GM18858 (cell line): ENCODE measurements at regions not wholly inside any gene's neighbourhood (a gene's known extent, or its start where the extent isn't known, plus 50 kb on each side); places are given as distances from the start of the nearest gene placed in this dataset.
"Not testable (repeated sequence)": the region's sequence is repeated elsewhere in the genome, so short reads cannot be mapped to it uniquely, and the experiment has no call there.

Experiments
- ATAC-seq: cut with Tn5 transposase; IDR thresholded peaks from one replicate; pipeline ENCODE4 v1.9.1; 2021; ENCODE audit not compliant: unreplicated experiment

DNA sequence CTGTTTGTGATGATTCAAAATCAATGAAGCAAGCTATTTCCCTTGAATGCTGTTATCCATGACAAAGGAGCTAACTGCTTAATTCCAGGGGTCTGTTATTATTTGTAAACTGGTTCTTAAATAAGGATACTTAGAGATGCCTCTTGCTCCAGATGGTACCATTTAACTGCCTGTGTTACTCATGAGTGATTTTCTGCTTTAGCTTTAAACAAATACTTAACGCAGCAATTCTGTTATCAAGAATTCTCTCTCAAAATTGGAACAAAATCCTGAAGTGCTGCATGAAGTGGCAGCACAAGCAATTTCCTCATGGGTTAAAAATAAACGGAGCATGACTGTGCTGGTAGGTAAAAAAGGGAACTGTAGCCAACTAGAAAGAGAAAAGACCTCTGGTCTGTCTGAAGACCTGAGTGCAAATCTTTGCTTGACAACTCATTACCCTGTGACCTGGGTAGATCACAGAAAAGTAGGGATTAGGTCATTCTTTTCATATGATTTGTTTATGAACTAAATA is 62.5 kb upstream of the GBE1 start:
- ATAC-seq: peak; percentile 98

DNA sequence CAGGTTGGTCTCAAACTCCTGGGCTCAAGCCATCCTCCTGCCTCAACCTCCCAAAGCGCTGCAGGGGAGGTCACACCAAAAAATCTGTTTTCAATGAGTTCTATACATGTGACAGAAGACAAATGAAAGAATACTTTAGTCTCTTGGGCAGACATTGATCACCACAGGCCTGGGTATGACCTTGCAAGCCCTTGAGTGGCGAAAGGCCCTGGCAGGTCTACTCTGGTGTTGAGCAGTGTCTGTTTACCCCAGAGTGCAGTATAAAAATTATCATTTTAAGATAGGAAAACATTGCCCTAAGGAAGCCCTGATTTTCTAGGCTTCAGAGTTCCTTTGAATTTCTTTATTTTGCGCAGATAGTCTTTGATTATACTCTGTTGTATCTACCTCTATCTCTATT is 61.6 kb upstream of the GBE1 start:
- no peak for ATAC-seq

DNA sequence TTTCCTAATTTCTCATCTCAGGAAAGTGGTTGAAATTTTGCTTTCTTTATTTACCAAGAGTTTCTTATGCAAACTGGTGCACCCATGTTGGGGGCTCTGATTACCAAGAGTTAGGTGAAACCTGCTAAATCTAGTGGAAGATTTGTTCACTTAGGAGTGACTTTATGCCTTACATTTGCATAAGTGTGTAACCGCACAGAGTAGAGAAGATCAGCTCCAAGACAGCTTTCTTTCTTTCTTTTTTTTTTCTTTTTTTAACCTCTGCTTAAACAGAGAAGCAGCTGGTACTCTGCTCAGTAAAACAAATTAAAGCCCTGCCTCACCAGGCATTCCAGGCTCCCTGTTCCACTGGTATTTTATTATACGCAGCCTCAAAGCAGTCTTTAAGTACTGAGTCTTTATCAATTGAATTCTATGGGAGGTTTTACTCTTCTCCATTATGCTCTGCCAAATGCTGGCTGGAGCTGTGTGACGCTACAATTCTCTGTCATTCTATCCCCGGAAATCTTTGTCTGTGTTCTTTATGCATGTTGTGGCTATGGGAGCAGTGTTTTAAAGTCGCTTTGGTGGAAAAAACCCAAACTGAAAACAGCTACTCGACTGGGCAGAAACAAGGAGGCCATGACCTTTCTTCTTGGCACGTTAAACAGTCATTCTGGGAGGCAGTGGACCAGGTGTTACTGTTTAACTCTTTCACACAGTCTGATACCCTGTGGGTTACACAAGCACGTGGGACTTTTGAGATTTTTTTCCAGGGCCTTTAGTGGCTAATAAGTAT is 55.2 kb upstream of the GBE1 start:
- ATAC-seq: peak; percentile 97

DNA sequence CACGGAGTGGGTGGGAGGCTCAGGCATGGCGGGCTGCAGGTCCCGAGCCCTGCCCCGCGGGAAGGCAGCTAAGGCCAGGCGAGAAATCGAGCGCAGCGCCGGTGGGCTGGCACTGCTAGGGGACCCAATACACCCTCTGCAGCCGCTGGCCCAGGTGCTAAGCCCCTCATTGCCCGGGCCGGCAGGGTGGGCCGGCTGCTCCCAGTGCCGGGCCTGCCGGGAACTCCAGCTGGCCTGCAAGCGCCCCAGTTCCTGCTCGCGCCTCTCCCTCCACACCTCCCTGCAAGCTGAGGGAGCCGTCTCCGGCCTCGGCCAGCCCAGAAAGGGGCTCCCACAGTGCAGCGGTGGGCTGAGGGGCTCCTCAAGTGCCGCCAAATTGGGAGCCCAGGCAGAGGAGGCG is 50.7 kb upstream of the GBE1 start:
- not testable (repeated sequence) for ATAC-seq
